ENCODE measurements at regions not wholly inside any gene's neighbourhood (a gene's known extent, or its start where the extent isn't known, plus 50 kb on each side); places are given as distances from the start of the nearest gene placed in this dataset.

GRCh38 chr11:37456746-37457145 is 858.7 kb upstream of the RAG2 start:
- TF ChIP-seq POLR2AphosphoS5 (IDR thresholded peaks at IDR 0.05; ENCODE audit: low read length) (no peak), POLR2AphosphoS2 (IDR thresholded peaks at IDR 0.05; ENCODE audit: low read depth, low read length) (no peak), TAF1 (IDR thresholded peaks at IDR 0.05; ENCODE audit: borderline replicate concordance, low read depth, low read length) (no peak)

Data from GM12878 (cell line).